OCI-LY7 (cell line): ENCODE measurements at regions not wholly inside any gene's neighbourhood (a gene's known extent, or its start where the extent isn't known, plus 50 kb on each side); places are given as distances from the start of the nearest gene placed in this dataset.

Experiments used
- BruUV-seq: library from RNA; stranded (reverse); fragments of 400-500 nt; replicated peaks from 2 replicates; lab custom pipeline; 2021; lab: Mats Ljungman, UMichigan
- CTCF ChIA-PET: fragments of 300-600 bp; sonication (Branson Sonifier 250); formaldehyde crosslinking; loops from one replicate; lab custom pipeline; 2022; ENCODE audit warnings: antibody characterized with exemption; ENCODE audit not compliant: unreplicated experiment; lab: Charles Lee
- POLR2A ChIA-PET: fragments of 300-600 bp; sonication (Branson Sonifier 250); formaldehyde crosslinking; loops from one replicate; lab custom pipeline; 2022; ENCODE audit warnings: antibody characterized with exemption; lab: Charles Lee
- DNase-seq: peaks from one replicate; pipeline ENCODE4 v3.0.0-alpha.2; 2015; ENCODE audit warnings: low spot score
- H2AFZ ChIP-seq: fragments of 200-600 bp; sonication (generic), shearing (Covaris generic); 2 replicates; pipeline ENCODE4 v1.6.1; 2014; ENCODE audit warnings: mild to moderate bottlenecking, antibody characterized with exemption, low read length, moderate library complexity
- H3K27ac ChIP-seq: fragments of 200-600 bp; sonication (generic); 2 replicates; pipeline ENCODE4 v1.5.1; 2014; ENCODE audit warnings: mixed run types, low read depth, mild to moderate bottlenecking, moderate library complexity, low read length, inconsistent platforms; ENCODE audit not compliant: poor library complexity, severe bottlenecking
- H3K36me3 ChIP-seq: fragments of 200-600 bp; sonication (generic); 2 replicates; pipeline ENCODE4 v1.6.1; 2014; ENCODE audit warnings: mild to moderate bottlenecking, antibody characterized with exemption, low read length, moderate library complexity, mixed read lengths; ENCODE audit not compliant: insufficient read depth
- H3K4me1 ChIP-seq: fragments of 200-600 bp; sonication (generic); 2 replicates; pipeline ENCODE4 v1.5.1; 2014; ENCODE audit warnings: mild to moderate bottlenecking, low read length; ENCODE audit not compliant: insufficient read depth, poor library complexity, severe bottlenecking
- H3K4me2 ChIP-seq: fragments of 200-600 bp; sonication (generic); 2 replicates; pipeline ENCODE4 v1.6.1; 2014; ENCODE audit warnings: mild to moderate bottlenecking, low read length
- H3K4me3 ChIP-seq: fragments of 200-600 bp; sonication (generic); 2 replicates; pipeline ENCODE4 v1.5.1; 2014; ENCODE audit warnings: mild to moderate bottlenecking, low read depth, low read length; ENCODE audit not compliant: poor library complexity, severe bottlenecking
- H3K79me2 ChIP-seq: fragments of 200-600 bp; sonication (generic); 2 replicates; pipeline ENCODE4 v1.6.1; 2016; ENCODE audit warnings: low read depth, mild to moderate bottlenecking, low read length, moderate library complexity, mixed read lengths; ENCODE audit not compliant: insufficient read depth
- H3K9me2 ChIP-seq: fragments of 200-600 bp; sonication (generic); 2 replicates; pipeline ENCODE4 v1.6.1; 2016; ENCODE audit warnings: mild to moderate bottlenecking, low read length, mixed read lengths; ENCODE audit not compliant: insufficient read depth
- H3K9me3 ChIP-seq: fragments of 200-600 bp; sonication (generic); 2 replicates; pipeline ENCODE4 v1.6.1; 2014; ENCODE audit warnings: mild to moderate bottlenecking, mixed run types, low read length, mixed read lengths
- H4K20me1 ChIP-seq: fragments of 200-600 bp; sonication (generic); 2 replicates; pipeline ENCODE4 v1.6.1; 2014; ENCODE audit warnings: mild to moderate bottlenecking, antibody characterized with exemption, low read length, moderate library complexity, mixed read lengths; ENCODE audit not compliant: insufficient read depth
- EZH2phosphoT487 ChIP-seq: fragments of 200-600 bp; sonication (generic); IDR thresholded peaks from 2 replicates; pipeline ENCODE4 v1.6.1; 2018; ENCODE audit warnings: low read depth, borderline replicate concordance, mild to moderate bottlenecking, mixed run types, antibody characterized with exemption, low read length, moderate library complexity, mixed read lengths
- intact Hi-C: fragments of 100-400 bp; cut with micrococcal nuclease; formaldehyde crosslinking; loops from one replicate; pipeline ENCODE4 v1.10.0; 2022; ENCODE audit not compliant: unreplicated experiment
- TF ChIP-seq, protein P1 (sequence below): fragments of 200-600 bp; sonication (generic); conservative IDR thresholded peaks from 2 replicates; pipeline ENCODE4 v1.5.1; 2014; ENCODE audit warnings: mild to moderate bottlenecking, antibody characterized with exemption, low read length, moderate library complexity, mixed read lengths

GRCh38 chr20:24109008-24109407, 120.4 kb upstream of the GGTLC1 start:
- CTCF ChIA-PET: no interaction called here
- Histone ChIP-seq H3K79me2 (no peaks in the 10 kb centered on the region), H2AFZ (no peak overlapping the region), H3K9me3 (no peaks in the 10 kb centered on the region), H3K36me3 (no peaks in the 10 kb centered on the region), H4K20me1 (no peaks in the 10 kb centered on the region), H3K4me2 (no peak overlapping the region), H3K4me1 (no peaks in the 10 kb centered on the region), H3K4me3 (no peak overlapping the region), H3K27ac (no peak overlapping the region), H3K9me2 (no peaks in the 10 kb centered on the region)
- POLR2A ChIA-PET: no interaction called here
- intact Hi-C loops: no loop called here
- no peak for DNase-seq
- no TSS peak for BruUV-seq
- TF ChIP-seq, protein P1, sequence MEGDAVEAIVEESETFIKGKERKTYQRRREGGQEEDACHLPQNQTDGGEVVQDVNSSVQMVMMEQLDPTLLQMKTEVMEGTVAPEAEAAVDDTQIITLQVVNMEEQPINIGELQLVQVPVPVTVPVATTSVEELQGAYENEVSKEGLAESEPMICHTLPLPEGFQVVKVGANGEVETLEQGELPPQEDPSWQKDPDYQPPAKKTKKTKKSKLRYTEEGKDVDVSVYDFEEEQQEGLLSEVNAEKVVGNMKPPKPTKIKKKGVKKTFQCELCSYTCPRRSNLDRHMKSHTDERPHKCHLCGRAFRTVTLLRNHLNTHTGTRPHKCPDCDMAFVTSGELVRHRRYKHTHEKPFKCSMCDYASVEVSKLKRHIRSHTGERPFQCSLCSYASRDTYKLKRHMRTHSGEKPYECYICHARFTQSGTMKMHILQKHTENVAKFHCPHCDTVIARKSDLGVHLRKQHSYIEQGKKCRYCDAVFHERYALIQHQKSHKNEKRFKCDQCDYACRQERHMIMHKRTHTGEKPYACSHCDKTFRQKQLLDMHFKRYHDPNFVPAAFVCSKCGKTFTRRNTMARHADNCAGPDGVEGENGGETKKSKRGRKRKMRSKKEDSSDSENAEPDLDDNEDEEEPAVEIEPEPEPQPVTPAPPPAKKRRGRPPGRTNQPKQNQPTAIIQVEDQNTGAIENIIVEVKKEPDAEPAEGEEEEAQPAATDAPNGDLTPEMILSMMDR: no peak
- TF ChIP-seq EZH2phosphoT487: no peak

DNA sequence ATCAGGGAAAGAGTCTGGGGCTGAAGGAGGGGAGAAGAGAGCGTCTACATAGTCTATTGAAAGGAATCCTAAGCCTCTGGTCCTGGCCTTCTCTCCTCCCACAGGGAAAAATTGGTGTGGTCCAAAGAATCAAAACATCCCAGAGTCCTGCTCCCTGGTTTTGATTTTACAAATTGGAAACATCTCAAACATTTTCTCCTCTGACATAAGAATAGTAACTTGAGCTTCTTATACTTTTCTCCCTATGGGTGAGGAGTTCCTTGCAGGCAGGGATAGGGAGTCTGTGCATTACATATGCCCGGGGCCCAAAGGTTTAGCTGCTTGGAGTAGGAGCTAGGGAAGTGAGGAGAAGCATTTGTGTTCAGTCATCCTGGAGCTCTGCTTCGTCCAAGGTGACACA, 120.0 kb upstream of the GGTLC1 start:
- no TSS peak for BruUV-seq
- ChIA-PET CTCF (no interaction called here), POLR2A (no interaction called here)

DNA sequence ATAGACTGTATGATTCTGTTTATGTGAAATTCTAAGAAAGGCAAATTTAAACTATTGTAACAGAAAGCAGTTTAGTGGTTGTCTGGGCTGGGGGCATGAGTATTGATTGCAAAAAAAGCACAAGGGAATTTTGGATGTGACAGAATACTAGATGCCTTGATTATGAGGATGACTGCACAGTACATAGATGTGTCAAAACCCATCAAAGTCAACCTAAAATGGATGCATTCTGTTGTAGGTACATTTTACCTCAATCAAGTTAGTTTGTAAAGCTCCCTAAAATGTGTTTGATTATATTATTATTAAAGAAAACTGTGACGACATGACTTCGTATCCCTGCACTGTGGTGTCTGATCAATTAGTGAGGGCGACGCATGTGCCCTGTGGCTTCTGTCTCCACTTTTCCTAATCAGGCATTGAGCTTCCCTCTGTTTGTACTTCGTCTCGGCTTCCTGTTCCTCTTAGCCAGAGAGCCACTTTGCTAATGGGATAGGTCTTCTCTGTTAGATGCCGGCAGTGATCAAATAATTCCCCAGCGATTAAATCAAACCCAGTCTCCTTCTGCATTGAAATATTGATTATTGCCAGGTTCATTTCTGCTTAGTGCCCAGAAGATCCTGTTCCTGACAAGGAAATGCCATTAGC, 118.3 kb upstream of the GGTLC1 start:
- Histone ChIP-seq H3K4me2 (no peak overlapping the region), H3K4me3 (no peak overlapping the region), H3K36me3 (no peaks in the 10 kb centered on the region), H3K4me1 (no peaks in the 10 kb centered on the region), H2AFZ (no peak overlapping the region), H3K9me2 (no peaks in the 10 kb centered on the region), H3K9me3 (no peaks in the 10 kb centered on the region), H3K27ac (no peak overlapping the region), H4K20me1 (no peaks in the 10 kb centered on the region), H3K79me2 (no peaks in the 10 kb centered on the region)
- TF ChIP-seq, protein P1: no peak
- POLR2A ChIA-PET: interaction anchor here (0.5 to 1.1 kb wide), 2 partner anchors 106 to 982 kb away, joined by 3 read pairs; no protein-coding TSS in a partner anchor
- CTCF ChIA-PET: no interaction called here
- intact Hi-C loops: no loop called here
- no TSS peak for BruUV-seq
- no peak for DNase-seq

More for the DNA sequence above, 120.0 kb upstream of the GGTLC1 start:
- Histone ChIP-seq H3K36me3 (no peaks in the 10 kb centered on the region), H3K27ac (no peak overlapping the region), H4K20me1 (no peaks in the 10 kb centered on the region), H3K4me3 (no peak overlapping the region), H3K4me1 (no peaks in the 10 kb centered on the region), H3K4me2 (no peak overlapping the region), H3K9me3 (no peaks in the 10 kb centered on the region), H3K79me2 (no peaks in the 10 kb centered on the region), H2AFZ (no peak overlapping the region), H3K9me2 (no peaks in the 10 kb centered on the region)
- intact Hi-C loops: no loop called here
- no peak for TF ChIP-seq EZH2phosphoT487
- TF ChIP-seq, protein P1: no peak
- DNase-seq: no peak
